AG04449 (cell line): ENCODE measurements at regions not wholly inside any gene's neighbourhood (a gene's known extent, or its start where the extent isn't known, plus 50 kb on each side); places are given as distances from the start of the nearest gene placed in this dataset.

ENCODE experiments used
- CTCF ChIA-PET: fragments of 350-600 bp; formaldehyde crosslinking; extraction: SDS; loops from one replicate; lab custom pipeline; 2021; ENCODE audit warnings: antibody characterized with exemption; lab: Yijun Ruan, JAX
- POLR2A ChIA-PET: fragments of 400-600, 350-600 bp; formaldehyde crosslinking; extraction: SDS; loops from one replicate; lab custom pipeline; 2020; ENCODE audit warnings: antibody characterized with exemption, inconsistent platforms; lab: Yijun Ruan, JAX
- DNase-seq: peaks from one replicate; pipeline ENCODE4 v3.0.0-alpha.2; 2010; ENCODE audit warnings: low read depth, low spot score
- H3K4me3 ChIP-seq: 2 replicates; pipeline ENCODE4 v1.5.1; 2011; ENCODE audit warnings: low read depth, mild to moderate bottlenecking, control low read depth, low read length
- CTCF ChIP-seq: IDR thresholded peaks from one replicate; pipeline ENCODE4 v1.5.1; 2011; ENCODE audit warnings: mild to moderate bottlenecking, moderate library complexity, low read length, control low read depth, inconsistent platforms; ENCODE audit not compliant: insufficient read depth; ENCODE audit errors: missing control alignments

- DNase-seq, result peak; percentile 17
- ChIA-PET CTCF (interaction anchor here (1.1 kb wide), 1 partner anchor 19 kb away, joined by 3 read pairs; no protein-coding TSS in a partner anchor), POLR2A (no interaction called here)
- peak; percentile 20 for TF ChIP-seq CTCF
- H3K4me3 ChIP-seq, result no peak overlapping the region
These were observed 145.2 kb upstream of the TMCC3 start for GRCh38 chr12:94795520-94795919.

GRCh38 chr12:94795044-94795443 lies 144.7 kb upstream of the TMCC3 start:
- no peak overlapping the region for H3K4me3 ChIP-seq
- ChIA-PET POLR2A (interaction anchor here (0.6 kb wide), 1 partner anchor 146 kb away, joined by 3 read pairs; no protein-coding TSS in a partner anchor), CTCF (interaction anchor here (1.1 kb wide), 1 partner anchor 18 kb away, joined by 3 read pairs; no protein-coding TSS in a partner anchor)
- no peak for TF ChIP-seq CTCF
- DNase-seq, result no peak

- CTCF ChIA-PET, result no interaction called here
- H3K4me3 ChIP-seq, result no peak overlapping the region
- no peak for TF ChIP-seq CTCF
- no peak for DNase-seq
- POLR2A ChIA-PET, result no interaction called here
These were observed 142.8 kb upstream of the TMCC3 start for GRCh38 chr12:94793191-94793595.

- POLR2A ChIA-PET, result no interaction called here
- DNase-seq, result no peak
- CTCF ChIA-PET, result no interaction called here
- no peak overlapping the region for H3K4me3 ChIP-seq
- TF ChIP-seq CTCF, result no peak
These were observed 142.3 kb upstream of the TMCC3 start for GRCh38 chr12:94792693-94793092.

GRCh38 chr12:94791933-94792332 lies 141.6 kb upstream of the TMCC3 start:
- no peak overlapping the region for H3K4me3 ChIP-seq
- no peak for TF ChIP-seq CTCF
- DNase-seq, result no peak
- CTCF ChIA-PET, result no interaction called here
- POLR2A ChIA-PET, result no interaction called here

GRCh38 chr12:94790825-94791224 lies 140.5 kb upstream of the TMCC3 start:
- no peak overlapping the region for H3K4me3 ChIP-seq
- TF ChIP-seq CTCF, result no peak
- DNase-seq, result no peak
- ChIA-PET POLR2A (no interaction called here), CTCF (no interaction called here)
